ENCODE measurements at regions not wholly inside any gene's neighbourhood (a gene's known extent, or its start where the extent isn't known, plus 50 kb on each side); places are given as distances from the start of the nearest gene placed in this dataset.

GRCh38 chr12:98262902-98263301 is 252.5 kb upstream of the TMPO start:
- H3K36me3 ChIP-seq (ENCODE audit: control insufficient read depth, low read length), result peaks cover 2% of the 10 kb centered on the region; the same call in 1 of the 2 replicates
- H3K9me3 ChIP-seq (ENCODE audit: control insufficient read depth, insufficient read depth, low read length), result no peaks in the 10 kb centered on the region
- H3F3A ChIP-seq (ENCODE audit: control insufficient read depth, insufficient read depth), result no peaks in the 10 kb centered on the region
- no peak for TF ChIP-seq CTCF (IDR thresholded peaks at IDR 0.05; ENCODE audit: low read depth, low read length, poor library complexity, severe bottlenecking)
- no peak for TF ChIP-seq EZH2phosphoT487 (IDR thresholded peaks at IDR 0.05; ENCODE audit: borderline replicate concordance, low read length)
- no peaks in the 10 kb centered on the region; the same call in 1 of the 2 replicates for H3K27me3 ChIP-seq (ENCODE audit: control insufficient read depth, low read length)
- no peaks in the 10 kb centered on the region for H3K4me1 ChIP-seq (ENCODE audit: control insufficient read depth, low read length)
- H4K20me1 ChIP-seq (ENCODE audit: control insufficient read depth, insufficient read depth, low read depth, low read length), result no peaks in the 10 kb centered on the region
- H3K9me2 ChIP-seq (replicated peaks; ENCODE audit: control insufficient read depth, low read length), result no peaks in the 10 kb centered on the region
- no peak overlapping the region for H3K4me2 ChIP-seq (ENCODE audit: low read length)
- H3K27ac ChIP-seq (ENCODE audit: low read depth, low read length), result no peak overlapping the region
- no peak overlapping the region for H3K4me3 ChIP-seq (ENCODE audit: low read length)
- no peaks in the 10 kb centered on the region for H3K79me2 ChIP-seq (ENCODE audit: control insufficient read depth, low read length)

- Histone ChIP-seq H3K9me2 (replicated peaks; ENCODE audit: control insufficient read depth, low read length) (no peaks in the 10 kb centered on the region), H3K27ac (ENCODE audit: low read depth, low read length) (no peak overlapping the region), H3F3A (ENCODE audit: control insufficient read depth, insufficient read depth) (no peaks in the 10 kb centered on the region), H3K4me3 (ENCODE audit: low read length) (no peak overlapping the region), H3K79me2 (ENCODE audit: control insufficient read depth, low read length) (no peaks in the 10 kb centered on the region), H3K4me2 (ENCODE audit: low read length) (no peak overlapping the region), H4K20me1 (ENCODE audit: control insufficient read depth, insufficient read depth, low read depth, low read length) (no peaks in the 10 kb centered on the region), H3K9me3 (ENCODE audit: control insufficient read depth, insufficient read depth, low read length) (no peaks in the 10 kb centered on the region), H3K36me3 (ENCODE audit: control insufficient read depth, low read length) (peaks cover 3% of the 10 kb centered on the region; the same call in 1 of the 2 replicates), H3K4me1 (ENCODE audit: control insufficient read depth, low read length) (no peaks in the 10 kb centered on the region), H3K27me3 (ENCODE audit: control insufficient read depth, low read length) (no peaks in the 10 kb centered on the region)
- no peak for TF ChIP-seq CTCF (IDR thresholded peaks at IDR 0.05; ENCODE audit: low read depth, low read length, poor library complexity, severe bottlenecking)
- no peak for TF ChIP-seq EZH2phosphoT487 (IDR thresholded peaks at IDR 0.05; ENCODE audit: borderline replicate concordance, low read length)
These were observed 240.8 kb upstream of the TMPO start for GRCh38 chr12:98274430-98275130.

- no peaks in the 10 kb centered on the region for H3K27me3 ChIP-seq (ENCODE audit: control insufficient read depth, low read length)
- no peaks in the 10 kb centered on the region for H3K9me3 ChIP-seq (ENCODE audit: control insufficient read depth, insufficient read depth, low read length)
- no peaks in the 10 kb centered on the region for H3F3A ChIP-seq (ENCODE audit: control insufficient read depth, insufficient read depth)
- H3K79me2 ChIP-seq (ENCODE audit: control insufficient read depth, low read length), result no peaks in the 10 kb centered on the region
- no peaks in the 10 kb centered on the region for H4K20me1 ChIP-seq (ENCODE audit: control insufficient read depth, insufficient read depth, low read depth, low read length)
- H3K4me1 ChIP-seq (ENCODE audit: control insufficient read depth, low read length), result no peaks in the 10 kb centered on the region
- no peak for TF ChIP-seq CTCF (IDR thresholded peaks at IDR 0.05; ENCODE audit: low read depth, low read length, poor library complexity, severe bottlenecking)
- no peak for TF ChIP-seq EZH2phosphoT487 (IDR thresholded peaks at IDR 0.05; ENCODE audit: borderline replicate concordance, low read length)
- H3K36me3 ChIP-seq (ENCODE audit: control insufficient read depth, low read length), result peaks cover 3% of the 10 kb centered on the region; the same call in 1 of the 2 replicates
- H3K27ac ChIP-seq (ENCODE audit: low read depth, low read length), result no peak overlapping the region
- H3K4me2 ChIP-seq (ENCODE audit: low read length), result no peak overlapping the region
- no peak overlapping the region for H3K4me3 ChIP-seq (ENCODE audit: low read length)
- H3K9me2 ChIP-seq (replicated peaks; ENCODE audit: control insufficient read depth, low read length), result no peaks in the 10 kb centered on the region
These were observed 240.3 kb upstream of the TMPO start for GRCh38 chr12:98275131-98275475.

All from DOHH2 (cell line).